Nucleus accumbens (tissue), 56 donors: ENCODE measurements at regions not wholly inside any gene's neighbourhood (a gene's known extent, or its start where the extent isn't known, plus 50 kb on each side); places are given as distances from the start of the nearest gene placed in this dataset.
A peak's percentile ranks its signal among the peaks of the same experiment; 100 is the strongest.

Source experiments
- DNase-seq, 56 donors: peaks; one replicate each; lab custom pipeline; 2025; lab: John Stamatoyannopoulos, UW

GRCh38 chr2:5539282-5540165 is 152.7 kb upstream of the SOX11 start:
- no peak for DNase-seq

- no peak for DNase-seq
These were observed 151.3 kb upstream of the SOX11 start for GRCh38 chr2:5540856-5541255.

GRCh38 chr2:5544205-5544786 is 147.9 kb upstream of the SOX11 start:
- DNase-seq, result no peak

GRCh38 chr2:5546181-5546580 is 146.0 kb upstream of the SOX11 start:
- DNase-seq, result peak in 1 of 56 donors; percentile 33

GRCh38 chr2:5548991-5549715 is 143.0 kb upstream of the SOX11 start:
- DNase-seq, result no peak

GRCh38 chr2:5549771-5550170 is 142.4 kb upstream of the SOX11 start:
- DNase-seq, result no peak

- DNase-seq, result no peak
These were observed 136.5 kb upstream of the SOX11 start for GRCh38 chr2:5555636-5556035.

GRCh38 chr2:5561006-5561405 is 131.2 kb upstream of the SOX11 start:
- peak in 1 of 56 donors; percentile 5 for DNase-seq

GRCh38 chr2:5562426-5562825 is 129.8 kb upstream of the SOX11 start:
- no peak for DNase-seq

- DNase-seq, result no peak
These were observed 129.3 kb upstream of the SOX11 start for GRCh38 chr2:5562865-5563264.

GRCh38 chr2:5563411-5563810 is 128.8 kb upstream of the SOX11 start:
- DNase-seq, result no peak

GRCh38 chr2:5569256-5569655 is 122.9 kb upstream of the SOX11 start:
- no peak for DNase-seq

GRCh38 chr2:5576015-5576414 is 116.2 kb upstream of the SOX11 start:
- no peak for DNase-seq

GRCh38 chr2:5587766-5588165 is 104.4 kb upstream of the SOX11 start:
- DNase-seq, result peak in 1 of 56 donors; percentile 5

GRCh38 chr2:5588601-5589000 is 103.6 kb upstream of the SOX11 start:
- no peak for DNase-seq

- no peak for DNase-seq
These were observed 103.0 kb upstream of the SOX11 start for GRCh38 chr2:5589183-5589582.

GRCh38 chr2:5590886-5591285 is 101.3 kb upstream of the SOX11 start:
- DNase-seq, result no peak

- DNase-seq, result no peak
These were observed 99.3 kb upstream of the SOX11 start for GRCh38 chr2:5592916-5593315.

GRCh38 chr2:5594249-5594695 is 97.9 kb upstream of the SOX11 start:
- DNase-seq, result no peak

- DNase-seq, result no peak
These were observed 95.3 kb upstream of the SOX11 start for GRCh38 chr2:5596868-5597267.

- no peak for DNase-seq
These were observed 94.0 kb upstream of the SOX11 start for GRCh38 chr2:5598156-5598555.
